ENCODE measurements at regions not wholly inside any gene's neighbourhood (a gene's known extent, or its start where the extent isn't known, plus 50 kb on each side); places are given as distances from the start of the nearest gene placed in this dataset.

DNA sequence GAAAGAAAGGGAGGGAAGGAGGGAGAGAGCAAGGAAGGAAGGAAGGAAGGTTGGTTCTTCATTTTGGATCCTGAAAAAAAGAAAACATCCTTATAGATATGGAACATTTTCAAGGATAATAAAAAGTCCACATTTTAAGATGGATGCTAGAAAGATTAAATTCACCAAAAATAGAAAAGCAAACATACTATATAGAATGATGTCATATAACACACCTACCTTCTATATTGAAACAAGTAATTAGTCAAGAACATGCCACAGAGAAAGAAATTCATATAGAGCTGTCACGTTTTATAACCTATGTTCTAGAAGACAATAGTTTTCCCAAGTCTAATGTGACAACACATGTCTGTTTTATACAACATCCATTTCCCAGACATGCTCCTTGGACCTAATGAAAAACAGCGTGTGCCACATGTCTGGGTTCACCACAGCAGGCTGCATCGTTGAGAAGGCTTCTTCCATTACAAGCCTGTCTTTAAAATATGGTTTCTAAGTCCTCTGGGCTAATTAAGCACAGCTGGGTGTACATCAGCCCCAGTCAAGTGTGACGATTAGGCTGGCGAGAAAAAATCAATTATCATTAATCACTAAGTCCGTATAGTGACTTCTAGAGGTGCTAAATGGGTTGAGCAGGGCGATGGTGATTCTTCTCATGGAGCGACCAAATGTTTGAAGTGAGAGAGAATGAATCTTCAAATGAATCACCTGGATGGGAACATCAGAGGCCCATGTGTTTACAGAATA, 301.8 kb downstream of the TLE1 start:
- no peak for DNase-seq

DNA sequence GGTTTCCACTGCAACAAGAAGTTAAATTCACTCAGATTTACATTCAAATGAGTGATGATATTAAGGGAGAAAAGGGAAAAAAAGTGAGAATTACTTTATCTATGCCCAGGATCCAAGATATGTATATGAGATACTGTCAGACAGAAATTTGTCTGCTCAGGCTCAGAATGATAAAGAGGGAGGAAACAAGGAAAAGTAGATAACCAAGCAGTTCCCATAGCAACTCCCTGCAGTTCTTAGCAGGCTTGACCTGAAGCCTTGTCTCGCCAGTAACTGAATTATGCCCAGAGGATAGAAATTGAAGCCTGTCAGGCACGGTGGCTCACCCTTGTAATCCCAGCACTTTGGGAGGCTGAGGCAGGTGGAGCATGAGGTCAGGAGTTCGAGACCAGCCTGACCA, 304.4 kb downstream of the TLE1 start:
- DNase-seq: no peak

- no peak for DNase-seq
Measured at GRCh38 chr9:81382281-81382680, 307.1 kb downstream of the TLE1 start.

DNA sequence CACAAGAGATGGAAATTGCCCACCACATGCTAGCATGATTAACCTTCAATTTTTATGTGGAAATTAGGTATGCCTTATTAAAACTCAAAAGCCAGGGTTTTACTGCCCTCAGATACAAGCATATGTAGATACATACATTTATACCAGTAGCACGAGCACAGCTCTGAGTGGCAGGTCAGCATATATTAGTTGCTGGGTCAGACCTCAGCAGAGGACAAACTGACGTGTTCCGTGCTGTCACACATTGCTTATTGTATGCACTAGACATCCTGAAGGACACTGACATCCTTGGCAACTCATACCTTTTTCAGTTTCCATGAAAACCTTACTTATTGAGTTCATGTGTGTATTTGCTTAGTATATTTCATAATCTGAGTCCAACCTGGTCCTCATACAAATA, 307.7 kb downstream of the TLE1 start:
- DNase-seq: no peak

DNA sequence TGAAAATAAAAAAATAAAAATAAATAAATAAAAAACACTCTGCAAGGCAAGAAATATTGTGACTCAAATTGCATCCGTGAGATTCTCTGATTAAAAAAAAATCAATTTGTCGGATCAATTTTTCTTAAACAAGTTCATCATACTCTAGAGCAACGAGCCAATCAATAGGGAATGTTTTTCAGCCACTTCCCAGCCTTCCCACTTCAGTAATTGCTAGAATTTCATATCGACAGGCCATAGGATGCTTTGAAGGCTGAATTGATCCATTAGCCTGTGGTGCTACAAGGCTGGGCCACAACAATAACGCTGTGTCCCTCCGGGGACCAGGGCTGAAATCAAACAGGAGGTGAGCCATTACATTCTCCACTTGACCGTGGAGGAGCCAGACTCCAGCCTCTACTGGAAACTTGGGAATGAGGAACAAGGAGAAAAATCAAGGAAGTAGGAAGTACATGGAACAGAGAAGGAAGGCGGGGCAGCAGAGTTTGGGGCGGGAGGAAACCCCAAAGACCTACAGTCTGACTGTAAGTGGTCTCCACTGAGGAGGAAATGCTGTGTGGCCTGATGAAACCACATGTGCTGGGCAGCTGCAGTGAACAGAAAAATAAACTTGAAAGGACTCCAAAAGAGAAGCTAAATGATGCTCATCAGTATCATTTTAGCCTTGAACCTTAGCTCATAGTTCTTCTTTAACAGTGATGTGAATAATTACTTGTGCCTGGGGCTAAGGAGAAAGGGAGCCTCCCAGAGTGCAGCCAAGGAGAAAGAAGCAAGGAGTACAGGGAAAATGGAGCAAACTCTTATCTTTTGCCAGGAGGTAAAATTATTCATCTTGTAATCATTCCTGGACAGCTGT, 308.6 kb downstream of the TLE1 start:
- DNase-seq: no peak

DNA sequence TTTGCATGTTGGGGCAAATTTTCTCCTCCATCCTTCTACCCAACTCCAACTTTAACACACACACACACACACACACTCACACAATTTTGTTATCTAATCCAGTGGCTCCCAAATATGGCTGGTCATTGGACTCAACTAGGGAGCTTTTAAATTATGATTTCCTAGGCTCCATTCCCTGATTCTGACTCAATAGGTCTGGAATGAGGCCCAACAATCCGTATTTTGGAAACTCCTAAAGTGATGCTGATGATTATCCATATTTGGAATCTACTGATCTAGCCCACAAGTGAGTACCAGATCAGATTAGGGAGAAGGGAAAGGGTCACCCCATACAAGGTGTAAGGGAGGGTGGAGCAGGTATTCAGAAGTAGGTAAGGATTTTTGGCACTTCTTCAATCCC, 309.7 kb downstream of the TLE1 start:
- no peak for DNase-seq

DNA sequence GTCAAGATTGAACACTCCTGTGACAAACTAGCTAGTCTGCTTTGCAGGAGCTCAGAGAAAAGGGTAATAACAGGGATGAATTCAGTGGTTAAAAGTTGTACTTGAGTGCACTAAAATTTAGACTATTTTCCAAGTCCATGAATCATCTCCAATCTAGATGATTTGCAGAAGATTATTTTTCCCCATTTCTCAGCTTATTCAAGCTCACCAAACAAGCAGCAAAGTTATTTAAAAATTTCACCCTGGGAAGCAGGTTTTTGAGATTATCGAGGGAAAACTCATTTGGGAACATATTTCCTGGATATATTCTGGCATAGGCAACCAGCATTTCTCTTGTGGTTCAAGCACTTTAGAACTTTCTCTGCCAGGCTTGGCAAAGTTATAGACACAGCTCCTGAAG, 311.4 kb downstream of the TLE1 start:
- DNase-seq: no peak

GRCh38 chr9:81377320-81377719, 312.0 kb downstream of the TLE1 start:
- DNase-seq: no peak

DNA sequence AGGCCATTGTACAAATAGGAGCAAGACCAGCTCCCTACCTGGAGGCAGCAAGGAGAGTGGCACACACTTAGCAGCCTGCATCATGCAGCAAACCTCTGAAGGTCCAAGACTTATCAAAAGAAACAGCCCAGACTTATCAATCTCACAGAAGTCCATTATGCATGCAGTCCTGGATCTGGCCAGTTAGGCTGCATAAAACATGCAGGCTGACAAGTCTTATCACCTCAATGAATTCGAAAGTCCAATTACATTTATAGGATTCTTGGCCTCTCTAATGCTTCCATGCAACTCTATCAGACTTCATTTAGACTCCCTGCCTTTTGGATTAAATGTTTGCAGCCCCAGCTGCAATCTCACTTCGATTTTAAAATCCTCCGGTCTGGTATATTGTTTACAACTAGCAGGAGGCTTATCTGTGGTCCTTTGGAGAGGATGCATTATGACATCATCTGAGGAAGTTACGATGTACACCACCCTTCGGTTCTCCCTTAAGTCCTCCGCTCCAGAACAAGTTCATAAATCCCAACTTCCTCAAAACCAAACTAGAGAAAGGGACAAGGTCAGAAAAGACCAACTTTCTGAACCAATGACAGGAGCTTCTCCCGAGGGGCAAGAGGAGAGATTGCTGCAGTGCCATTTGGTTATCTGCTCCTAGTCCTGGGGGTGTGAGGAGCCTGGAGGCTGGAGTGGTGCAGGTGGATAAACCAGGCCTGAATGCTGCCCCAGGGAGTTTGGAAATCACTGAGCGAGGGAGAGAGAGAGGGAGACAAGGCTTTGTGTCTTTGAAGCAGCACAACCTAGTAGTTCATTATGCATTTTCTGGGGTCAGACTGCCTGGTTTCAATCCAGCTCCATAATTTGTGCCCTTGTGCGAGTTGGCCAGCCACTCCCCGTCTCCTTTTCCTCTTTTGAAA, 313.9 kb downstream of the TLE1 start:
- DNase-seq: no peak

DNA sequence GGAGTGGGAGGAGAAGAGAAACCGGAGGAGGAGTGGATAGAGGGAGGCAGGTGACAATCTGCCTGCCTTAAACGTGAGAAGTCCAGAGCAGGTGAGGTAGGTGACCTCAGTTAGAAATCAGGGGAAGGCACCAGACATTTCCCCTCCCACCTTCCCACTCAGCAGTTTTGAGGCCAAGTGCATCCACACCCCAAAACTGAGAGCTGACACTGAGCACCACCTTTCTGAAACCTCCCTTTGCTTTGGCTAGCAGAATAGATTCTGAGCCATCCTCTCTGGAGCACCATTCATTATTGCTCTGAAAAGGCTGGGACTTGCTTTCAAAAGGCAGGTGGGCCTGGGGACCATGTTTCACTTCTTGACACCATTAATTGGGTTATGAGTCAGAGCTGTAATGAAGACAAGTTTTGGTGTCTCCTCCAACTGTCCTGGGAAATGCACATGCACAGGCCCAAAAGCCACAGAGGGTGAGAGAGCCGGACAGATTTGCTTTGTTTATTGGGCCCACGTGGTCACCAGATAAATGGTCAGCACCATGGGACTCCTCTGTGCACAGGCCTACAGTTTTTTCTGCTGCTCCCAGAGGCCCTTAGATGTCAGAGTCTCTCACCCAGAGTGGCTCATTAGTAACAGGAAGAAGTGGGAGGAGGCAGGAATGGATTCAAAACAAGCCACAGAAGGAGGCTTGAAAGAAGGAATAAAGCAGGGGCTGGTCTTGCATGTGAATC, 314.7 kb downstream of the TLE1 start:
- DNase-seq: no peak

GRCh38 chr9:81373294-81373693, 316.1 kb downstream of the TLE1 start:
- DNase-seq: no peak

- no peak for DNase-seq
Measured at GRCh38 chr9:81372628-81373191, 316.6 kb downstream of the TLE1 start.

DNA sequence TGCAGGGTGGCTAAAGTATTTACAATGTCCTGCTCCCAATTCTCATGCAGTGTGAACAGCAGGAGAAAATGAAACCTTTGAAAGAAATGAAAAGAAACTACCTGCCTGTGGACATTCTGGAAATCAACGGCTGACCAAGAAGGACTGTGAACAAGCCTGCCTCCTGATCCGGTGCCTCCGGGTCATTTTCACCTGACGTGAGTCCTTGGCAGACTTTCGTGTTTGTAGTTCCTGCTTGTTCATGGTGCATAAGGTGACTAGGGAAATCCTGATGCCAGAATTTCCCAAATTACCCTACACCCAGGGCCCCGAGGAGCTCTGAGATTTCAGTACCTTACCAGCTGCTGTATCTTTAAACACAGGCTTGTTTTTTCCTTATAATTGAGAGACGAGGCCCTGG, 317.5 kb downstream of the TLE1 start:
- DNase-seq: no peak

DNA sequence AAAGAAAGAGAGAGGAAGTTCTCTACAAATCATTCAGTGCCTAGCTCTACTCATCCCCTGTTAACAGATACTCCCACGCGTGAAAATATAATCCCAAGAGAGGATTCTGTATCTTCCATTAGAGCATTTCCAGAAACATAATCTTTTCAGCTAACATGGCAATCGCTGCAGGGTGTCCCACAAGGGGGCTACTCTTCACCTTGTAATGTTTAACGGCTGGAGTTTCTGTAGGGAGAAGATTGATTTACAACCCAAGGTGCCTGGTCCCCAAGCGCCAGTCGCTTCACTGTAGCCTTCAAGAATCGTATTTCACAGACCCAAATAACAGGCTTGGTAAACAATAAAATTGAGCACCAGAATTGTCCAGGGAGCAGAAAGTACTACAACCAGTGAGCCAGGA, 318.7 kb downstream of the TLE1 start:
- no peak for DNase-seq

DNA sequence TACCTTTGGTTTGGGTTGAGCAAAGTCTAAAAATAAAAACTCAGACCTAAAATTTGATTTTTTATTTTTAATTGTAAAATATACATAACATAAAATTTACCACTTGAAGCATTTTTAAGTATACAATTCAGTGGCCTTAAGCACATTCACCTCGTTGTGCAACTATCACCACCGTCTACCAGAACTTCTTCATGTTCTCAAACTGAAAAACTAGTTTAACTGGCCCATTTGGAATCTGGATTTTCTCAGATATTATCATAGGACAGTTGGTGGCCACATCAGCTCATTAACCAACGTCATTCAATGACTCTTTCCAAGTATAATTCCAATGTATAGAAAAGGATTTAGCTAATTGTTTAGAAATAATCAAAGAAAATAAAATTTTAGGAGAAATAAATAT, 319.3 kb downstream of the TLE1 start:
- no peak for DNase-seq

- no peak for DNase-seq
Measured at GRCh38 chr9:81369121-81369520, 320.2 kb downstream of the TLE1 start.

DNA sequence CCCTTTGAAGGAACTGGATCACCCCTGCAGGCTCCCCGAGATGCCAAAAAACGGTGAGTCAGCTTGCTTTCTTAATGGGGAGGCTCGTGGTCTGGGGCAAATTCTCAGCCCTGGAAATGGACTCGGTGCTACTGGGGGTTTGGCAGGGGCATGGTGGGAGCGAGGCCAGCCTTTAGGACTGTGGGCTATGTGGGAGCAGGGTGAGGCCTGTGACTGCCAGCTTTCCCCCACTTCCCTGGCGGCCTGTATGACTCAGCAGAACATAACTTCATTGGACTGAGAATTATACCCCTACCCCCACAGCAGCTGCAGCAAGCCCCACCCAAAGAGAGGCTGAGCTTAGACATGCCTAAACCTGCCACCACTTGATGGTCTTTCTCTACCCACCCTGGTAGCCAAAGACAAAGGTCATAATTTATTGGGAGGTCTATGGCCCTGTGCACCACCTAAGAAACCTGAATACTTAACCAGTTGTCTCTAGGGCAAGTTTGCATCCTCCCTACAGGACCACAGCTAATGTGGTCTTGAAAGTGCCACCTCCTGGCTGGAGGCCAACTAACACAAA, 325.3 kb downstream of the TLE1 start:
- DNase-seq: no peak

DNA sequence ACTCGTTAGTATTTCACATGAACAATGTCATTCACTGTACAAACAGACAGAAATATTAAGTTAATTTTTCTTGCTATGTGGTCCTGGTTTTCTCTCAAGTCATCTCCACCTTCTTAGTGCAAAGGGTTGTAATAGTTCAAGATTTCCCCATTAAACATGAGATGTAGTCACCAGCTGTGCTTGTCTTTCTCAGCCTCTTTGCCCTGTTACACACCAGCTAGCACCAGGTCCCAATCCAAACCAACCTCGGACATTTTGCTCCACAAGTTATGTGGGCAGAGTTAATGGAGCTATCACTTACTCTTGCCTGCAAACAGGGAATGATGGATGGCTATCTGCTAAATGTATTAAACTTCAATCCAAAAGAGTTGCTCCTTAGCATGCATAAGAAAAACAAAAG, 328.1 kb downstream of the TLE1 start:
- no peak for DNase-seq

DNA sequence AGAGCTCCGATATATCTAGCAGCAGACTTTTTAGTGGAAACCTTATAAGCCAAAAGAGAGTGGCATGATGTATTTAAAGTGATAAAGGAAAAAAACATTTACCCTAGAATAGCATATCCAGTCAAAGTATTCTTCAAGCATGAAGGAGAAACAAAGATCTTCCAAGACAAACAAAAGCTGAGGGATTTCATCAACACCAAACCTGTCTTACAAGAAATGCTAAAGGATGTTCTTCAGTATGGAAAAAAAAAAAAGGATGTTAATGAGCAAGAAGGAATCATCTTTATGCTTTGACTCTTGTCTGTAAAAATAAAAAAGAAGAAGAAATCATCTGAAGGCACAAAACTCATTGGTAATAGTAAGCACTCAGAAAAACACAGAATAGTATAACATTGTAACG, 338.2 kb downstream of the TLE1 start:
- DNase-seq: no peak

DNA sequence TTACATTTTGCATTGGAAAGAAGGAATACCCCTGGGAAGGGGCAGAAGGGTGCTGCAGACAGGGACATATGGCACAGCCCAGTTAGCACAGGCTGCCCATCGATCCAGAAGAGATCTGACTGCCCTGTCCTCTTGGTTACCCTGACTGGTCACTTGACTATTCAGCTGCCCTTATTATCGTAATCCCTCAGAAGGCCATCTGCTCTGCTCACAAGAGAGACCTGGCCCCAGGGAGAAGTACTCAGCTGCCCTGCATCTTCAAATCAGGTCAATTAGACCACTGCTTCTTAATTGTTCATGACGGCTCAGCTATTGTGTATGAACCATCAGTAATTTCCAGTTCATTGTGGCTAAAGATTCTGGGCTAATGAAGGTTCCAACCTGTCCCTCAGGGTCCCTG, 345.0 kb downstream of the TLE1 start:
- no peak for DNase-seq

- no peak for DNase-seq
Measured at GRCh38 chr9:81335879-81336421, 353.4 kb downstream of the TLE1 start.

DNA sequence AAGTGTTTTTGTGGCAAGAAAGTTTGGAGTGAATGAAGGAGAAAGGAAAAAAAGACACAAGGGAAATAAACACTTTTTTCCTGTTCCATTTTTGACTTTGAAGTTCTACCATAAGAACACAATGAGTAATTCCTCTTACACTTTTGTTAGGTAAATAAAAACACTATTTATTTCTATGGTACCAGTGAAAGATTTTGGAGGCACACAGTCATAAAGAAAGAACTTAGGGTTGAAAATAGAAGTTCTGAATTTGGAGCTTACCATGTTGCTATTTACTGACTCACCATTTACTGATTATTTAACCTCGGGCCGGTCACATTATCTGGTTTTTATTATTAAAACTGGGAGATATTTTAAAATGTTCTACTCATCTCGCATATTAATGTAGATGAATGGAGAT, 367.8 kb downstream of the TLE1 start:
- DNase-seq: no peak
